ENCODE measurements at regions not wholly inside any gene's neighbourhood (a gene's known extent, or its start where the extent isn't known, plus 50 kb on each side); places are given as distances from the start of the nearest gene placed in this dataset.

DNA sequence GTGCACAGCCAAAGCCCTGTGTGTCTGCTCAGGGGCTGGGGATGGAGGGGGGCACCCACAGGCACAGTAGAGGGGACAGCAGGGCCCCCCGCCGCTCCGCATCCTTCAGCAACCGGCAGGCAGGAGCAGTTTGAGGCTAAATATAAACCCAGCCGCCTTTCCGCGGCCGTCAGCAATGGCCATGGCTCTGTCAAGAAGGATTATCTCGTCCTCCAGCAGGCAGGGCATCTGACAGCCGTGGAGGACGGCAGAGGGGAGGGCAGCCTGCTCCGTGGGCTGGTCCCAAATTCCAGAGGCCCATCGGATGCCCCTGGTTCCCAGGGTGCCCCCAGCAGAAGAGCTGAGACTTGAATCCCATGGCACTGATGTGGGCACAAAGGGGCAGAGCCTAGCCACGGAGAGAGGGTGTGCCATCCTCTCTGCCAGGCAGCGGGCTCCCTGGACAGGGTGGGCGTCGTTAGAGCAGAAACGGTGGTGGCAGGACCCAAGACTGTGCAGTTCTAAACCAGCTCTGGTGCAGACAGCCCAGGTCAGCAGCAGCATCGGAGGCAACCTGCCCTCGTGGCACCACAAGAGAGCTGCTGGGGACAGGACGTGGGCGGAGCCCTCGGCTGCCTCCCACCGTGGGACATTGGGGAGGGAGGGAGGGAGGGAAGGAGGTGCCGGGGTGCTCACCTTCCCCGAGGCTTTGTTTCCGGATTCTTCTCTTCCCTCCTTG is 198.8 kb upstream of the CIBAR2 start:
- Mint-ChIP-seq H3K9me3 (no peaks in the 10 kb centered on the region), H3K4me1 (peaks cover 73% of the 10 kb centered on the region), H3K36me3 (ENCODE audit: low read depth) (no peaks in the 10 kb centered on the region), H3K4me3 (peak overlapping the region; percentile 23 to 50 (median 34)), H3K27ac (peak overlapping the region in 2 of 3 experiments; percentile 74 to 92), H3K27me3 (ENCODE audit: low read depth) (no peaks in the 10 kb centered on the region)
- TF ChIP-seq, protein P1, sequence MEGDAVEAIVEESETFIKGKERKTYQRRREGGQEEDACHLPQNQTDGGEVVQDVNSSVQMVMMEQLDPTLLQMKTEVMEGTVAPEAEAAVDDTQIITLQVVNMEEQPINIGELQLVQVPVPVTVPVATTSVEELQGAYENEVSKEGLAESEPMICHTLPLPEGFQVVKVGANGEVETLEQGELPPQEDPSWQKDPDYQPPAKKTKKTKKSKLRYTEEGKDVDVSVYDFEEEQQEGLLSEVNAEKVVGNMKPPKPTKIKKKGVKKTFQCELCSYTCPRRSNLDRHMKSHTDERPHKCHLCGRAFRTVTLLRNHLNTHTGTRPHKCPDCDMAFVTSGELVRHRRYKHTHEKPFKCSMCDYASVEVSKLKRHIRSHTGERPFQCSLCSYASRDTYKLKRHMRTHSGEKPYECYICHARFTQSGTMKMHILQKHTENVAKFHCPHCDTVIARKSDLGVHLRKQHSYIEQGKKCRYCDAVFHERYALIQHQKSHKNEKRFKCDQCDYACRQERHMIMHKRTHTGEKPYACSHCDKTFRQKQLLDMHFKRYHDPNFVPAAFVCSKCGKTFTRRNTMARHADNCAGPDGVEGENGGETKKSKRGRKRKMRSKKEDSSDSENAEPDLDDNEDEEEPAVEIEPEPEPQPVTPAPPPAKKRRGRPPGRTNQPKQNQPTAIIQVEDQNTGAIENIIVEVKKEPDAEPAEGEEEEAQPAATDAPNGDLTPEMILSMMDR (IDR thresholded peaks at IDR 0.05; ENCODE audit: unreplicated experiment in 3 of 3): no peak

DNA sequence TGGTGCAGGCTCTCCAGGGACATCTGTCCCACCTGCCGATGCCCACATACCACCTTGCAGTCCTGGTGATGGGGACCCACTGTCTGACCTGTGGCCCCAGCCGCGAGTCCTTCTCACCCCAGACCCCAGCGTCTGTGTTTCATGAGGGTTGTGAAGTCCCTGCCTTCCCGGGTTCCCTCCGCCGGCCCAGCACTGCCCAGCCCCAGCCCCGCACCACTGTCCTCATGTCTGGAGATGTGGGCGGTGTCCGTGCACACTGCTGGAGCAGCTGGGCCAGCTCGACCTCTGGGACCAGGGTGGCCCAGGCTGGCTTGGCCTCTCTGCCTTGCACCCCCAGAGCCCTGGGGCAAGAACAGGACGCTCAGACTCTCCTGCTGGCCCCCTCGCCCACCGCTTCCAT is 199.5 kb upstream of the CIBAR2 start:
- Mint-ChIP-seq H3K27ac (peak overlapping the region in 1 of 3 experiments; percentile 92), H3K27me3 (ENCODE audit: low read depth) (no peaks in the 10 kb centered on the region), H3K4me1 (peaks cover 71% of the 10 kb centered on the region), H3K36me3 (ENCODE audit: low read depth) (no peaks in the 10 kb centered on the region), H3K4me3 (peak overlapping the region in 2 of 3 experiments; percentile 10 to 11), H3K9me3 (no peaks in the 10 kb centered on the region)
- TF ChIP-seq, protein P1 (IDR thresholded peaks at IDR 0.05; ENCODE audit: unreplicated experiment in 3 of 3): no peak

DNA sequence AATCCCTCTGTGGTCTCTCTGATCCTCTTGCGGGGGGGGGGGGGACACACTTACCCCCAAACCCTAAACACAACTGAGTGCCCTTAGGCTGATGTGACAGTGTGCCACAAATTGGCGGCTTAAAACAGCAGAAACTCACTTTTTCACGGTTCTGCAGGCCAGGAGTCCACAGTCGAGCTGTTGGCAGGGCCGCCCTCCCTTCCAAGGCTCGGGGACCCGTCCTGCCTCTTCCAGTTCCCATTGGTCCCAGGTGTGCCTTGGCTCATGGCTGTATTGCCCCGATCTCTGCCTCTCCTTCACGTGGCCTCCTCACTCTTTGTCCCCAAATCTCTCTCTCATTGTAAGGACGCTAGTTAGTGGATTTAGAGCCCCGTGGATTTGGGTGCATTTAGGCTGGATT is 199.9 kb upstream of the CIBAR2 start:
- Mint-ChIP-seq H3K4me3 (peak overlapping the region; percentile 24 to 46 (median 30)), H3K27me3 (ENCODE audit: low read depth) (peaks cover 1% of the 10 kb centered on the region), H3K4me1 (peaks cover 72% of the 10 kb centered on the region), H3K27ac (peak overlapping the region; percentile 40 to 92 (median 86)), H3K9me3 (no peaks in the 10 kb centered on the region), H3K36me3 (ENCODE audit: low read depth) (no peaks in the 10 kb centered on the region)
- TF ChIP-seq, protein P1 (IDR thresholded peaks at IDR 0.05; ENCODE audit: unreplicated experiment in 3 of 3): no peak

DNA sequence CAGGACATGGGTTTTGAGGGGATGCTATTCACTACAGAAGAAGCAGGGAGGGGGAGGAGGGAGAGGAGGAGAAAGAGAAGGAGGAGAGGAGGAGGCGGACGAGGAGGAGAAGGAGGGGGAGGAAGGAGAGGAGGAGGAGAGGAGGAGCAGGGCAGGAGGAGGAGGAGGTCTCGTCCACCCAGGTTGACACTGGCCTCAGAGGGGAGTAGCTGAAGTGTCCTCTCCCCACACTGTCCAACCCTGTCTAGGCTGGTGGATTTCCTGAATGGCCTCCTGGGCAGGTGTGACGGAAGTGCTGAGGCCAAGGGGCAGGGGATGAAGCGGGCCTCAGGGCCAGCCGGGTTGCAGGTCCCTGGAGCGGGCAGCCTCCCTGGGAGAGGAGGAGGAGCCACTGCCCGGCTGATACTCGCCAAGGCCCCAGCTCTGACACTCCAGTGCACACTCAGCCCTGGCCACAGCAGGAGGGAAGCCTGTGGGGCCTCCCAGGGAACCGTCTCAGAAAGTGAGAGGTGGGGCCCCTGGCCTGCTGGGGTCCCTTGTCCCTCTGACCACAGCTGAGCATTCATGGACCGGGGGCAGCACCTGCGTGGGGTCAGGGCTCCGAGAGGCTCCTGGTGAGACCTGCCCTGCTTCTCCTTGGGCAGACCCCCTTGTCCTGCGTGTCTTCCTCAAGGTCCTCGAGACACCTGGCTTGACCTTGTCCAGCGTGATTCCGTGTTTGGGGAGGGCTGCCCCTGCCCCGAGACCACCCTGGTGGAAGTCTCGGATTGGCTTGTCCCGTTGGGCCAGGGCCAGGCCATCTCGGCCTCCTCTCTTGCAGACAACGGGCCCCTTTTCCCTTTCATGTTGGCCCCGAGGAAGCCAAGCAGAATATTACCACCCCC is 200.6 kb upstream of the CIBAR2 start:
- peak overlapping the region; percentile 24 to 46 (median 30) for H3K4me3 Mint-ChIP-seq
- H3K27ac Mint-ChIP-seq: peak overlapping the region; percentile 40 to 92 (median 86)
- peaks cover 72% of the 10 kb centered on the region for H3K4me1 Mint-ChIP-seq
- TF ChIP-seq, protein P1 (IDR thresholded peaks at IDR 0.05; ENCODE audit: unreplicated experiment in 3 of 3): no peak
- H3K9me3 Mint-ChIP-seq: no peaks in the 10 kb centered on the region
- no peaks in the 10 kb centered on the region for H3K36me3 Mint-ChIP-seq (ENCODE audit: low read depth)
- peaks cover 4% of the 10 kb centered on the region for H3K27me3 Mint-ChIP-seq (ENCODE audit: low read depth)

DNA sequence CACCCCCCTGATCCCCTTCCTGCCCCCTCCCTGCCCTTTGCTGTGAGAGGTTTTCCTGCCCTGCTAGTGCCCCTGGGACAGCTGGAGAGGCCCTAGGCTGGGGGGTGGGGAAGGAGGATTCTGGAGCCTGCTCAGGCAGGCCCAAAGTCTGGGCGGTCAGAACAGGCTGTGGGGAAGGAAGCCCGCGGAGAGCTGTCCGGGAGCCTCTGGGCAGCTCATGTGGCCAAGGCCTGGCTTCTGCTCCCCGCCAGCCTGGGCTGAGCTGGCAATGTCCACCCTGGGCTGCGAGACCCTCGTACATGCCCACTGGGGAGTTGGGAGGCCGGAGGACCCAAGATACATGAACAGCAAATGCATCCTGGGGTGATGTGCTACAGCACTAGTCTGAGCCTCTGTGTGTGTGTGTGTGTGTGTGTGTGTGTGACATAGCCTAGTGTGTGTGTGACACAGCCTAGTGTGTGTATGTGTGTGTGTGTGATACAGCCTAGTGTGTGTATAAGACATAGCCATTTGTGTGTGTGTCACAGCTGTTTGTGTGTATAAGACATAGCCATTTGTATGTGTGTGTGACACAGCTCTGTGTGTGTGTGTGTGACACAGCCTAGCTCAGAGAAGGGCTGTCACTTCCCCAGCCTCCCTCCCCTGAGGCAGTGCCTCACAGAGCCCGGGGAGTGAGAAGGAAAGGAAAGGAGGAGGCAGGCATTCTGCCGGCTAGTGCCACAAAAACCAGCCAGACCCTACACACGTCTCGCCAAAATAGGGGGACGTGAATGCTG is 201.4 kb upstream of the CIBAR2 start:
- no peaks in the 10 kb centered on the region for H3K9me3 Mint-ChIP-seq
- no peaks in the 10 kb centered on the region for H3K36me3 Mint-ChIP-seq (ENCODE audit: low read depth)
- TF ChIP-seq, protein P1 (IDR thresholded peaks at IDR 0.05; ENCODE audit: unreplicated experiment in 3 of 3): no peak
- peak overlapping the region; percentile 40 to 92 (median 86) for H3K27ac Mint-ChIP-seq
- peaks cover 65% of the 10 kb centered on the region for H3K4me1 Mint-ChIP-seq
- H3K27me3 Mint-ChIP-seq (ENCODE audit: low read depth): peaks cover 4% of the 10 kb centered on the region
- H3K4me3 Mint-ChIP-seq: peak overlapping the region; percentile 17 to 32 (median 28)

Data from nephron (organoid).